HG03442 (cell line): ENCODE measurements at regions not wholly inside any gene's neighbourhood (a gene's known extent, or its start where the extent isn't known, plus 50 kb on each side); places are given as distances from the start of the nearest gene placed in this dataset.
"Not testable (repeated sequence)": the region's sequence is repeated elsewhere in the genome, so short reads cannot be mapped to it uniquely, and the experiment has no call there.

ENCODE experiments used
- ATAC-seq: cut with Tn5 transposase; IDR thresholded peaks from one replicate; pipeline ENCODE4 v1.9.1; 2021; ENCODE audit warnings: mild to moderate bottlenecking, moderate library complexity; ENCODE audit not compliant: unreplicated experiment

DNA sequence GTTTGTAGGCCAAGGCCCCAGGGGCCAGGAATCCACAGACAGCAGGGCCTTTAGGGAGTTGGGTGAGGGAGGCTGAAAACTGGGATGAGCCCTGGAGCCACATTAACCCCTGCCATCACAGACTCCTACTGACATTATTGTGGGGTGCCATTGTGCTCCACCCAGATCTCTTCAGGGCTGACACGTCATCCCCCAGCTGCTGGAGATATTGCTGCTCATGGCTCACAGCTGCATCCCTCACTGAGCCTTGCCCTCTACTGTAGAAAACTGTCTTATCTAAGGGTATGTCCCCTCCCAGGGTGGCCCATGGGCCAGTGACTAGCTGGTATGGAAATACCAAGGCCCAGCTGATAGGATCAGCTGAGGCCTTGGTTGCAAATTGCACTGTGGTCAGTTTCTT lies 87.3 kb upstream of the PRR23C start:
- ATAC-seq = no peak

DNA sequence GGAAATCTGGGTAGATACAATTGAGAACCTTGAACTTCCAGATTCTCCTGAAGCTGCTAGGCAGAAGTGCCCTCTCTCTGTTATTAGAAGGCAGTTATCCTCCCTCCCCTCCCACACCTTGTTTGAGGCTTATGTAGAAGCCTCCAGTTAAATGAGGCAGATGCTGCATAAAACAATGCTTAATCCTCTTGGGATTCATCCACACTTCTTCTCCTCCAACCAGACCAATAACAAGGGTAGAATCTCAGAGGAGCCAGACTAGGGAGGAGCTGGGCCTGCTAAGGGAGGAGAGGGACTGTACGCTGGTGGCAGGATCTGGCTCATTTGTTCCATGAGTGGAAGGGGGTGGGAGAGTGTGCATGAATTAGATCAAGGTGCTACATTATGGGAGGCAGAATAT lies 88.3 kb upstream of the PRR23C start:
- ATAC-seq = no peak

DNA sequence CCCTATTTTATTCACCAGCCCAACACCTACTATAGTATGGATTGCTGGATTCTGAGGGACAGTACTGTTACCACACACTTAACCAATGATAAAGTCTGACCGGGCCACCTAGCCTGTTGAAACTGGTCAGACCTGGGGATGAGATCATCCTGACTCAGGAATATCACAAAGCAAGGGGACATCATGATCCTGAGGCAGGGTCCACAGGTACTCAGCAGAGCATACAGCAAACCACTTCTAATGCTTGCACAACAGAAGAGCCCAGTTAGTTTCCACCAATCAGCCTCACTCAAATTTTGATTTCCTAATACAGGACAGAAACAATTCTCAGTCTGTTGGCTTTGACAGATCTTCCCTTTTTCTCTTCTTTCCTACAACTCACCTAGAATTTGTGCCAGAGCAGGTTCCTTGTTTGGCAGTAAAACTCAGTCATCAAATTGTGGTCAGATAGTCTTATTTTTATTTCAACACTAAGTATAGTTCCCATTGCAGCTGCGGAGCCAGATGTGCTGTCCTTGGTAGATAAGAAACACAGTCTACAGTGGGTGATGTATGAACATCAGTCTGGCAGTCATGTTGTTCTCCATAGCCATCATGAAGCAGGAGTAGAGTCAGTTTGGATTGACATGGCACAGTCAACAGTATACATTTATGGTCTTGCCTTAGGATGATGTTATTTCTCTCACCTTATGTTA lies 90.1 kb upstream of the PRR23C start:
- no peak for ATAC-seq

DNA sequence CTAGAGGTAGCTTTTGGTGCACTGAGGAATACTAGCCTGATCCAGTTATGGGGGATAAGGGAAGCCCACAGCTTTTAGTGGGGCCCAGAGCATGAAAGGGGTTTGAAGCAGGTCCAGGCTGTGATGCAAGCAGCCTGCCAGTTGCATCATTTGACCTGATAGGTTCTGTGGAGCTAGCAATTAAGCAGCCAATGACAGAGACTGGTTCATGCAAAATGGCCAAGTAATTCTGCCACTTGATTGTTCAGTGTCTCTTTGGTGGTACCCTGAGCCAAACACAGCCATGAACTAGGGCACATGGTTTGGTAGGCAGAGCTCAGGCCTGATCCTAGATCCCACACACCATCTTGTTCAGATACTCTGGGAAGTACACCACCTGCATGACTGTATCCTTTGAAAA lies 91.0 kb upstream of the PRR23C start:
- no peak for ATAC-seq

DNA sequence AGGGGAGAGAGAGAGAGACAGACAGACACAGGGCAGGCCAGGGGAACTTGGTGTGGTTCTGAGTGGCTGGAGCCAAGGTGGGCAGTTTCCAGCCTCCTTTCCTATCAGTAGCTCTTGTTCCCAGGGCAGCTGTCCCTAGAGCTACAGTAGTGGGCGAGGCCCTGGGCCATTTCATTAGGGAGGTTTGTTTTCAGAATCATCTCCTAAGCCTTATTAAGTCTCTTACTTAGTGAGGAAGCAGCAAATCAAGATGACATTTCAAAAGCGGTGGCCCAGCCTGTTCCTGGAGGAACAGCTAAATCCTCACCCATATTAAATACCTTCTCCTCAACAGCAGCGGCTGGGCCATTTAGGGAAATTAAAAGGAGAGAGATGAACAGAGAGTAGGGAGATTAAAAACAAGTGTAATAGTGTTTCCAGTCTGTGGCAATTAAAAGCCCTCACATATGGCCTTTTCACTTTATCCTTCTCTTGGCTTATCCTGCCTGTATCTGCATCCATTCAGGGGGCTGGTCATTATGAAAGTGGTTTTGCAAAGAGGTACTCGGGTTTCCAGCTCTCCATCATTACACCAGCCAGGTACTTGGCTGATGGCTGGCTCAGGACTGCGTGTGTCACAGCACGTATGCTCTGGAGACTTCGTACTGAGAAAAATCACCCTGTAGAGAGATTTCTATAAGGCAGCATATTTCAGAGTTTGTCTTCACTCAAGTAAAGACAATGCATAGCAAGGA lies 91.9 kb upstream of the PRR23C start:
- no peak for ATAC-seq

DNA sequence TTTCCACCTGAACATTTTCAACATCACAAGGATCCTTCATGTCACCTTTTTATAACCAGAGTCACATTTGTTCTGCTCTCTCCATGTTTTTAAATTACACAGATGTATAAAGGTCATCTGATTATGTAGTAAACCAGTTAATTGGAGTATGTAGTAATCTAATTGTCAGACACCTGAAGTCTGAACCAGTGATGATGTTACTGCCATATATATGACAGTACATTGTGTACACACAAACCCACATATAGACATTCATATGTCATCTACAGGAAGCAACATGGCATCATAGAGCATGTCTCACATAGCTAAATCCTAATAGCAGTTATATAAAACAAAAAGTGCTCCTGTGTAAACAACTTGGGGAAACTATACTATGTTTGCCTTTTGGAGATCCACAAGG lies 95.9 kb upstream of the PRR23C start:
- no peak for ATAC-seq

DNA sequence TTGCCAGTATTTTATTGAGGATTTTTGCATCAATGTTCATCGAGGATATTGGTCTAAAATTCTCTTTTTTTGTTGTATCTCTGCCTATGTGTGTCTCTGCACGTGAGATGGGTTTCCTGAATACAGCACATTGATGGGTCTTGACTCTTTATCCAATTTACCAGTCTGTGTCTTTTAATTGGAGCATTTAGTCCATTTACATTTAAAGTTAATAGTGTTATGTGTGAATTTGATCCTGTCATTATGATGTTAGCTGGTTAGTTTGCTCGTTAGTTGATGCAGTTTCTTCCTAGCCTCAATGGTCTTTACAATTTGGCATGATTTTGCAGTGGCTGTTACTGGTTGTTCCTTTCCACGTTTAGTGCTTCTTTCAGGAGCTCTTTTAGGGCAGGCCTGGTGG lies 101.3 kb upstream of the PRR23C start:
- ATAC-seq = not testable (repeated sequence)

DNA sequence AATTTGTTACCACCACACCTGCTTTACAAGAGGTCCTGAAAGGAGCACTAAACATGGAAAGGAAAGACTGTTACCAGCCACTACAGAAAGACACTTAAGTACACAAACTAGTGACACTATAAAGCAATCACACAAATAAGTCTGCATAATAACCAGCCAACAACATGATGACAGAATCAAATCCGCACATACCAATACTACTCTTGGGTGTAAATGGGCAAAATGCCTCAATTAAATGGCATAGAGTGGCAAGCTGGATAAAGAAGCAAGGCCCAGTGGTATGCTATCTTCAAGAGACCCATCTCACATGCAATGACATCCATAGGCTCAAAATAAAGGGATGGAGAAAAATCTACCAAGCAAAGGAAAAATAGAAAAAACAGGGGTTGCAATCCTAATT lies 106.8 kb upstream of the PRR23C start:
- no peak for ATAC-seq

DNA sequence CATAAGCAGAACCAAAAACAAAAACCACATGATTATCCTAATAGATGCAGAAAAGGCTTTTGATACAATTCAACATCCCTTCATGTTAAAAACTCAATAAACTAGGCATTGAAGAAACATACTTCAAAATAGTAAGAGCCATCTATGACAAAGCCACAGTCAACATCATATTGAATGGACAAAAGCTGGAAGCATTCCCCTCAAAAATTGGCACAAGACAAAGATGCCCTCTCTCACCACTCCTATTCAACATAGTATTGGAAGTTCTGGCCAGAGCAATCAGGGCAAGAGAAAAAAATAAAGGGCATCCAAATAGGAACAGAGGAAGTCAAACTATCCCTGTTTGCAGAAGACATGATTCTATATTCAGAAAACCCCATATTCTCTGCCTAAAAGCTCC lies 108.7 kb upstream of the PRR23C start:
- ATAC-seq = not testable (repeated sequence)

DNA sequence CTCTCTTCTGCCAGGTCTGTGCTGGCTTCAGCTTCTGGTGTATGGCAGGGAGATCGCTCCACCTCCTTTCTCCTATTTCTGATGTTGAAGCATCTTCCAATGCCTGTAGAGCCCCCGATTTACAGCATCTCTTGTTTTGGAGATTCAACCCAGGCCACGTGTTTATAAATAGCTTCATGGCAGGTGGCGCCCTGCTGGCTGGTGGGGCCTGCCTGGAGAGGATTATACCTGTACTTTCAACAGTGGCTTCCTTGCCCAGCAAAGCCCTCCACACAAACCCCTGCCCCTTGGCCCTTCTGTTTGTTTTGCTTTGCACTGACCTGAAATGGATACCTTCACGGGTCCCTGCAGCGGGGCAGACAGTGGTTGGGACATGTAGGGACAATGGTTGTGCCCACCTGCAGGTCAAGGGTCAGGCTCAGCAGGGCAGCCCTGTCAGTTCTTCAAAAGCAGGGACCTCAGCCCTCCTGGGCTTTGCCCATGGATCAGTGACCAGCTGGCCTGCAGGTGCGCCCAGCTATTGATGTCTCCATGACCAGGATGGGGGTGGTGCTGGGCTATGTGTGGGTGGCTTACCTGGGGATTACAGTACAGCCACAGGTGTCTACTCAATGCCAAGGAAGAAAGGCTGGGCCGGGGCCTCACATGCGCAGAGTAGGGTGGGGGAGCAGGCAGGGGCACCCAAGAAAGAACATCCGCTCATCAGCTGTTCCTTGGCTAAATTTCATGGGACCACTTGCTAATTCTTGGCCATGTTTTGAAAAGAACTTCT lies 112.7 kb upstream of the PRR23C start:
- no peak for ATAC-seq

DNA sequence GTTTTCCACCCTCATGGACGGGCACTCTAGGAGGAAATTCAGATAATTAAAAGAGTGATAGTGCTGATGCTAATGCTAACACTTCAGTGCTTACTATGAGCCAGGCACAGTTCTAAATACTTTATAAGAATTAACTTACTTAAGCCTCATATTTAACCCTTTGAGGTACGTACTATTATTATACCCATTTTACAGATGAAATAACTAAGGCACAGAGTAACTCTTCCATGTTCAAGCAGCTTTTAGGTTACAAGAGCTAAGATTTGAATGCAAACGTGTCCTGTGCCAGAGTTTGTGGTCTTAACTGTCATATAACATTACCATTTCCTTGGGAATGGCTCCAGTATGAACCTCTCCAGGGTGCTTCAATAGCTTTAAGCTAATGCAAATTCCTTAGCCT lies 114.7 kb upstream of the PRR23C start:
- ATAC-seq = no peak

DNA sequence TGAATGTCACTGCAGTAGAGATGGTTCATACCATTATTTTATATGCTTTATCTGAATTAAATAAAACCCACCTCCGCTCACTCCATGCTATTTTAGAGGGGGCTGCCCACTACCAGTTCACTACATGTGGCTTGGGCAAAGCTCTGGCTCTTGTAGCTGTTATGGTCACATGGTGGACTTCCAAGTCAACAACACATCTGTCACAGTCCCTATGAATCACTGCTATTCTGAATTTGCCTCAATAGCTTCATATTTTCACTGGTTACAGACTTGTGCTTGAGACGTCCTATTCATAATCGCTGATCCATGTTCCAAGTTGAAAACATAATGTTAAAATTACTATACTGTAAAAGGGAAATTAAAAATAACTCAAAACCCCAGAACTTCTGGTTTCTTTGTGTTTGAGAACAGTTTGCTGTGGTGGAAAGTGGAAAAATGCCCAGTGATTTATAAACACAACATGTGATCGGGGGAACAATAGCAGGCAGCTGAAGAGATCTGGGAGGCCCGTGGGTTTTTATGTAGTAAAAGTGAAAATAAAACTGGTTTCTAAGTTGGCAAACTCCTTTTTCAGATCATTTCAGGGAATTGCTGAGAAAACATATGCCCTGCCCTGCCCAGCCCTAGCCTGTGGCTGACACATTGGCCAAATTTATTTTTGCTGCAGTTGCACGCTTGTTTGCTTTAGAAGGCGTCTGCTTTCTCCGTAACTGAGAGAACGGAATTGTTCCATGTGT lies 128.8 kb upstream of the PRR23C start:
- peak; percentile 39 for ATAC-seq

DNA sequence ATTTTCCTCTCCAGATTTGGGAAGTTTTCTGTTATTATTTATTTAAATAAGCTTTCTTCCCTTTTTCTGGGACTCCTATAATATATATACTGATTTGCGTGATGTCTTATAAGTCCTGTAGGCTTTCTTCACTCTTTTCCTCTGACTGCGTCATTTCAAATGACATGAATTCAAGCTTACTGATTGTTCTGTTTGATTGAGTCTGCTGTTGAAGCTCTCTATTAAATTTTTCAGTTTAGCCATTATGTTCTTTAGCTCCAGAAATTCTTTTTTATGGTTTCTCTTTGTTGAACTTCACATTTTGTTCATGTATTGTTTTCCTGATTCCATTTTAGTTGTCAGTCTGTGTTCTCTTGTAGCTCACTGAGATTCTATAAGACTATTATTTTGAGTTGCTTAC lies 135.8 kb upstream of the PRR23C start:
- ATAC-seq = no peak

DNA sequence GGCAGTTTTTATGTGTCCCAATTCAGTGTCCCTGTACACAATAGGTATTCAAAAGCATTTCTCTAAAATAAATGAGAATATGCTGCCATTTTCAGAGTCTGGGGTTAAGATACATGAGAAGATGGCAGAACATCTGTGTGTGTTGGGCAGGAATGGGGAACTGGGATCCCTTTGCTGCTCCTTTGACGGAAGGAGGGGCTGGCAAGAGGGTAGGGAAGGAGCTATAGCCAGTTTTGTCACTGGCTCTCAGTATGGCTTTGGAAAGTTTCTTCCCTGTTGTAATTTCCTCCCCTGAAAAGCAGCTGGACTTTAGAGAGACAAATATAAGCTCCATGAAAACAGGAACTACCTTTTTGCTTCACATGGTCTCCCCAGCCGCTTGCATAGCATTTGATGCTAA lies 137.5 kb upstream of the PRR23C start:
- no peak for ATAC-seq

DNA sequence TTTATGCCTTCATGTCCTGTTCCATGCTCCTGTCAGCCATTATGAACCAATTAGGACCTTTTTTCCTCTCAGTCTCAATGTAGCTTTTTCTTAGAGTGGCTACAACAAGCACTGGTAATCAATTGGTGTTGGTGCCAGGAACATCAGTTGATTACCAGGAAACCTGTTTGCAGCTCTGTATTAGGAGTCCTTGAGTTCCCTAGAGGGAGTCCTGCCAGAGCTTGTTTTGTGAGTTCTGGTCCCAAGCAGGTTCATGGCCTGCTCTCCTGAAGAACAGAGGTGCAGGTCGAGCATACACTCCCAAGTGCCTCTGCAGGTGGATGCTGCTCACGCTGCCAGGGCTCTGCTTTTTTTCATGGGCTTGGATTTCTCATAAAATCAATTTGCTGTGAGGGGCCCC lies 137.9 kb upstream of the PRR23C start:
- no peak for ATAC-seq

DNA sequence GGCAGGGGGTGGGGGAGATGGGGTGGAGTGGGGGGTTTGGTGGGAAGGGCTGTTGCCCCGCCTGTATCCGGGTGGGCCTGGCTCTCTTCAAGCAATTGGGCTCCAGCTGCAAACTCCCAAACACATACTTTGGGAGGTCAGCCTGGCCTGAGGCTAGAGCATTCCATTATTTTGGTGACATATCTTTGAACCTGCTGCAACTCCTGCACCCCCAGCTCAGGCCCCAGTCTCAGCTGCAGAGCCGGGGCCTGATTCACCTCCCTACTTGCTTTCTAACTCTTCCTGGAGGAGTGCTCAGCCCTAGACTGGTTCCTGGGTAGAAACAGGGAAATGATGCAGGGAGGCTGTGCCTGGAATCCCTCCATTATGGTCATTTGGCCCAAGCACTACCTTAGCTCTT lies 140.8 kb upstream of the PRR23C start:
- no peak for ATAC-seq

DNA sequence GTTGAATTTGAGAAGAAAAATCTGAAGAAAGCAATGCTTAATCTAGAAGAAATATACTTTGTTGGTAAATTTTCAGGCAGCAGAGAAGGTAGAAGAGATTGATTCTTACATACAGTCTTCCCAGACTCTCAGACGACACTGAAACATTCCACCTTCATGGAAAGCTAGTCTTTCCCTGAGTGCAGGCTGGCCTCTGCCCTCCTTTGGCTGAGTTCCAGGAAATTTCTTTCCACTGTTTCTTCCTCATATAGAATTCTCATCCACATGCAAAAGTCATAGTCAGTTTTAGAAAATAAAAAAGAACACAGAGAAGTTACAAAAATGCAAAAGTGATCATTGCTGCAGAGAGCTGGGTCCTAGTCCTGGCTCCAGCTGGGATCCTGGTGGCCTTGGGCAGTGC lies 142.5 kb upstream of the PRR23C start:
- ATAC-seq = no peak

DNA sequence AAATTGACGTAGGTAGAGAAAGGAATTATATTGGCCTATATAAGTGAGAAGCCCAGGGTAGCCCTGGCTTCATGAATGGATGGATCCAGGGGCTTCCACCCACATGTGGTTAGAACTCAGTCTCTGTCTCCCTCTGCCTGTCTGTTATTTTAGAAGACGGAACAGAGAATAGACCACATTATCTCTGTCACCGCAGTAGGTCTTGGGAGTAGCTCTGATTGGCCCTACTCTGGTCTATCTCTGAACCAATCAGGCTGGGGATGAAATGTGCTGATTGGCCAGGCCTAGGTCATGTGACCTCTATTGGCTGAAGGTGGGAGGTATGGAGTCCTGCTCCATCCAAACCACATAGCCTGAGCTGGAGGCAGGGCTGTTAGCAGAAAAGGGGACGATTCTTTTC lies 143.0 kb upstream of the PRR23C start:
- ATAC-seq = no peak

DNA sequence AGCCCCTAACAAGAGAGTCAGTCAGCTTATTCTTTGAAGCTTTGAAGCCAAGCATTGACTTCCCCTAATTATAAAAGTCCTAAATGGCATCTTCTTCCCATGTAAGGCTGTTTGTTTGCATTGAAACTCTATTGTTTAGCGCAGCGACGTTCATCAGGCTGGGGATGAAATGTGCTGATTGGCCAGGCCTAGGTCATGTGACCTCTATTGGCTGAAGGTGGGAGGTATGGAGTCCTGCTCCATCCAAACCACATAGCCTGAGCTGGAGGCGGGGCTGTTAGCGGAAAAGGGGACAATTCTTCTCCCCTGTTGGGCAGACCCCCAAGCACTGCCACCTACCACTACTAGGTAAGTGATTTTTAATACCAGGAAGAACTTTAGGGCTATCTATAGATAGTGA lies 145.3 kb upstream of the PRR23C start:
- no peak for ATAC-seq

DNA sequence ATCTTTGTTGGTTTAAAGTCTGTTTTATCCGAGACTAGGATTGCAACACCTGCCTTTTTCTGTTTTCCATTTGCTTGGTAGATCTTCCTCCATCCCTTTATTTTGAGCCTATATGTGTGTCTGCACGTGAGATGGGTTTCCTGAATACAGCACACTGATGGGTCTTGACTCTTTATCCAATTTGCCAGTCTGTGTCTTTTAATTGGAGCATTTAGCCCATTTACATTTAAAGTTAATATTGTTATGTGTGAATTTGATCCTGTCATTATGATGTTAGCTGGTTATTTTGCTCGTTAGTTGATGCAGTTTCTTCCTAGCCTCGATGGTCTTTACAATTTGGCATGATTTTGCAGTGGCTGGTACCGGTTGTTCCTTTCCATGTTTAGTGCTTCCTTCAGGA lies 149.4 kb upstream of the MRPS22 start:
- ATAC-seq = not testable (repeated sequence)

DNA sequence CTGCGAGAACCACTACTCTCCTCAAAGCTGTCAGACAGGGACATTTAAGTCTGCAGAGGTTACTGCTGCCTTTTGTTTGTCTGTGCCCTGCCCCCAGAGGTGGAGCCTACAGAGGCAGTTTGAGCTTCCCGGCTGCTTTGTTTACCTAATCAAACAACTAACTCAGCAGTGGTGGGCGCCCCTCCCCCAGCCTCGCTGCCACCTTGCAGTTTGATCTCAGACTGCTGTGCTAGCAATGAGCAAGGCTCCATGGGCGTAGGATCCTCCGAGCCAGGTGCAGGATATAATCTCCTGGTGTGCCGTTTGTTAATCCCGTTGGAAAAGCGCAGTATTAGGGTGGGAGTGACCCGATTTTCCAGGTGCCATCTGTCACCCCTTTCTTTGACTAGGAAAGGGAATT lies 147.7 kb upstream of the MRPS22 start:
- not testable (repeated sequence) for ATAC-seq
